ENCODE measurements at regions not wholly inside any gene's neighbourhood (a gene's known extent, or its start where the extent isn't known, plus 50 kb on each side); places are given as distances from the start of the nearest gene placed in this dataset.

- TF ChIP-seq, protein P1, sequence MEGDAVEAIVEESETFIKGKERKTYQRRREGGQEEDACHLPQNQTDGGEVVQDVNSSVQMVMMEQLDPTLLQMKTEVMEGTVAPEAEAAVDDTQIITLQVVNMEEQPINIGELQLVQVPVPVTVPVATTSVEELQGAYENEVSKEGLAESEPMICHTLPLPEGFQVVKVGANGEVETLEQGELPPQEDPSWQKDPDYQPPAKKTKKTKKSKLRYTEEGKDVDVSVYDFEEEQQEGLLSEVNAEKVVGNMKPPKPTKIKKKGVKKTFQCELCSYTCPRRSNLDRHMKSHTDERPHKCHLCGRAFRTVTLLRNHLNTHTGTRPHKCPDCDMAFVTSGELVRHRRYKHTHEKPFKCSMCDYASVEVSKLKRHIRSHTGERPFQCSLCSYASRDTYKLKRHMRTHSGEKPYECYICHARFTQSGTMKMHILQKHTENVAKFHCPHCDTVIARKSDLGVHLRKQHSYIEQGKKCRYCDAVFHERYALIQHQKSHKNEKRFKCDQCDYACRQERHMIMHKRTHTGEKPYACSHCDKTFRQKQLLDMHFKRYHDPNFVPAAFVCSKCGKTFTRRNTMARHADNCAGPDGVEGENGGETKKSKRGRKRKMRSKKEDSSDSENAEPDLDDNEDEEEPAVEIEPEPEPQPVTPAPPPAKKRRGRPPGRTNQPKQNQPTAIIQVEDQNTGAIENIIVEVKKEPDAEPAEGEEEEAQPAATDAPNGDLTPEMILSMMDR (IDR thresholded peaks at IDR 0.05; ENCODE audit: control extremely low read depth in 1 of 3, insufficient read depth in 1 of 3, low read depth in 1 of 3, low read length in 3 of 3) = no peak
- TF ChIP-seq POLR2A (IDR thresholded peaks at IDR 0.05; ENCODE audit: control extremely low read depth in 1 of 2, low read depth in 2 of 2, low read length in 2 of 2) = no peak
- TF ChIP-seq GABPA (IDR thresholded peaks at IDR 0.05; ENCODE audit: borderline replicate concordance, insufficient read depth, low read length) = no peak
- no peak for TF ChIP-seq CHD1 (IDR thresholded peaks at IDR 0.05; ENCODE audit: low read depth, low read length)
- TF ChIP-seq EP300 (IDR thresholded peaks at IDR 0.05; ENCODE audit: borderline replicate concordance in 1 of 2, low read depth in 2 of 2, low read length in 2 of 2) = no peak
- no peak for TF ChIP-seq POLR2AphosphoS5 (IDR thresholded peaks at IDR 0.05; ENCODE audit: low read depth, low read length)
- no peak for TF ChIP-seq EGR1 (IDR thresholded peaks at IDR 0.05; ENCODE audit: borderline replicate concordance, low read depth, low read length)
- no peak for TF ChIP-seq BACH1 (IDR thresholded peaks at IDR 0.05; ENCODE audit: low read length)
- no peak for TF ChIP-seq EZH2 (IDR thresholded peaks at IDR 0.05; ENCODE audit: low read depth, low read length, severe bottlenecking)
- TF ChIP-seq SIN3A (conservative IDR thresholded peaks at IDR 0.05 in 1 of 2, IDR thresholded peaks at IDR 0.05 in 1 of 2; ENCODE audit: low read depth in 1 of 2, low read length in 2 of 2) = no peak
Observed at GRCh38 chr2:142827170-142827569, 50.3 kb upstream of the KYNU start.

Data from H1 (cell line).